NCI-H1105 (cell line): ENCODE measurements at regions not wholly inside any gene's neighbourhood (a gene's known extent, or its start where the extent isn't known, plus 50 kb on each side); places are given as distances from the start of the nearest gene placed in this dataset.
"Not testable (repeated sequence)": the region's sequence is repeated elsewhere in the genome, so short reads cannot be mapped to it uniquely, and the experiment has no call there.

ENCODE experiments used
- DNase-seq: peaks from one replicate; lab custom pipeline; 2025; lab: John Stamatoyannopoulos, UW

DNA sequence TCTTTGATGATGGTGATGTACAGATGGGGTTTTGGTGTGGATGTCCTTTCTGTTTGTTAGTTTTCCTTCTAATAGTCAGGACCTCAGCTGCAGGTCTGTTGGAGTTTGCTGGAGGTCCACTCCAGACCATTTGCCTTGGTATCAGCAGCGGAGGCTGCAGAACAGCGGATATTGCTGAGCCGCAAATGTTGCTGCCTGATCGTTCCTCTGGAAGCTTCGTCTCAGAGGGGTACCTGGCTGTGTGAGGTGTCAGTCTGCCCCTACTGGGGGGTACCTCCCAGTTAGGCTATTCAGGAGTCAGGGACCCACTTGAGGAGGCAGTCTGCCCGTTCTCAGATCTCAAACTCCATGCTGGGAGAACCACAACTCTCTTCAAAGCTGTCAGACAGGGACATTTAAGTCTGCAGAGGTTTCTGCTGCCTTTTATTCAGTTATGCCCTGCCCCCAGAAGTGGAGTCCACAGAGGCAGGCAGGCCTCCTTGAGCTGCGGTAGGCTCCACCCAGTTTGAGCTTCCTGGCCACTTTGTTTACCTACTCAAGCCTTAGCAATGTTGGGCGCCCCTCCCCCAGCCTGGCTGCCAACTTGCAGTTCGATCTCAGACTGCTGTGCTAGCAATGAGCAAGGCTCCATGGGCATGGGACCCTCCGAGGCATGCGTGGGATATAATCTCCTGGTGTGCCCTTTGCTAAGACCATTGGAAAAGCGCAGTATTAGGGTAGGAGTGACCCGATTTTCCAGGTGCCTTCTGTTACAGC lies 264.5 kb downstream of the MATN1 start:
- DNase-seq = not testable (repeated sequence)

GRCh38 chr1:30452925-30453324 lies 270.5 kb downstream of the MATN1 start:
- no peak for DNase-seq

- no peak for DNase-seq
Measured at GRCh38 chr1:30452170-30452569, 271.2 kb downstream of the MATN1 start.

DNA sequence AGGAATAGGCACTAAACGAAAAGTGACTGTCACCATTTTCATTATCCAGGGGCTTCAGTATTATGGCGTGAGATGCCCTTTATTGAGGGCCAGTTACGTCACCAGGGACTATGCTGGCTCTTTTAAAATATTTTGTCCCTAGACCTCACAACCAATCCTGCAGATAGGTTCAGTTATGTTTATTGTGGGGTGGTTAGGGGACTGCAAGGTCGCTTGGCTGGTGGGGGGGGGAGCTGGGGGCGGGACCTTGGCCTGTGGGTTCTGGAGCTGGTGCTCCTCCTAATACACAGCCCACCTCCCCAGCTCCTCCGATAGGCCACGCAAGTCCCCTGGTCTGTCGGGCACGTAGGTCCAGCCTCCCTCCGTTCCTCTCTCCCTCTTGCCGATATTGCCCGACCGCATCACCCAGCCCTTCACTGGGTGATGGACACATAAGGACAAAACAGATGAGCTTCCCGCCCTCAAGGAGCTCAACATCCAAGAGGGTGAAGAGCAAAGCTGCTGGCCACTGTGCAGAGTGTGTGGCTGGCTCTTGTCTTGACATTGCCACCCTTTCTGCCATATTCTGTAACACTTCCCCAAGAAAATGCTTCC lies 271.8 kb downstream of the MATN1 start:
- DNase-seq = no peak

DNA sequence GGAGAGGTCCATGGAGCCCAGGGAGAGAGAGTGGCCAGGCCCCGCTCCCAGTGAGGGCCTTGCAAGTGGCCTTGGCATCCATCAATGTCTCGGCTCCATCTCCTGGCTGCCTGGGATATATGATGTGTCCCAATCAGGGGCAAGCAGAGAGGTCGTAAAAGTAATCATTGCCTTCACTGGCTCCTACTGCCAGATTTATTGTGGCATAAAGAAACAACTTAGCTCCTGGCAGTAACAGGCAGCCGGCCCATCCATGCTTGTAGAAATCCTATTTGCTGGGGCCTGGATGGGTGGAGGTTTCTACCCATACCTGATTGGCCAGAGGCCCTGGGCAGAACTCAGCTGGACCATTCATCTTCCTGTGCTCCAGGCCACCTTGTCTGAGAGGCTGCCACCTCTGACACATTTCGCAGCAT lies 272.6 kb downstream of the MATN1 start:
- no peak for DNase-seq

DNA sequence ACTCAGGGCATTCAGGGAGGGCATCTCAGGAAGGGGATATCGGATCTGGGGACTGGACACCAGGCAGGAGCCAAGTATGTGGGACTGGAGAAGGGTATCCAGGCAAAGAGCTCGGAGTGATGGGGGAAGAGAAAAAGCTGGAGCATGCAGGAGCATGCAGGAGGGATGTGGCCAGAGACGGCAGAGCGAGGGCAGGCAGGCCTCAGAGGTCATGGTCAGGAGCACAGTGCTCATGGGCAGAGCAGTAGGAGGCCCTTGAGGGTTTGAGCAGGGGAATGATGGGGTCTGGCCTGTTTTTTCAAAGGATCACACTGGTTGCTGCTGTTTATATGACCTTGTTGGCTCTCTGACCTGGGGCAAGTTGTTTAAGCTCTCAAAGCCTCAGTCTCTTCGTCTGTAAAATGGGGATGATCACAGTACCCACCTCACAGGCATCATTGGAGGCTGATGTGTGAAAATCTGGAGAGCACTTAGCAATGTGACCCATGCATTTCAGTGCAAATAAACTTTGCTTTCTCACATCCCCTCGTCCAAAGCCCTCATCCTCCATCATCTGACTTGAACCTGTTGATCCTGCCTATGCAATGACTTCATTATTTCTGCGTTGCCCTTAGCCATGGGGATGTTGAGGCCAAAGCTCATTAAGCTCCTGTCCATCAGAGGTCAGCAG lies 273.1 kb downstream of the MATN1 start:
- DNase-seq = no peak

GRCh38 chr1:30449428-30450147 lies 273.8 kb downstream of the MATN1 start:
- DNase-seq = no peak

DNA sequence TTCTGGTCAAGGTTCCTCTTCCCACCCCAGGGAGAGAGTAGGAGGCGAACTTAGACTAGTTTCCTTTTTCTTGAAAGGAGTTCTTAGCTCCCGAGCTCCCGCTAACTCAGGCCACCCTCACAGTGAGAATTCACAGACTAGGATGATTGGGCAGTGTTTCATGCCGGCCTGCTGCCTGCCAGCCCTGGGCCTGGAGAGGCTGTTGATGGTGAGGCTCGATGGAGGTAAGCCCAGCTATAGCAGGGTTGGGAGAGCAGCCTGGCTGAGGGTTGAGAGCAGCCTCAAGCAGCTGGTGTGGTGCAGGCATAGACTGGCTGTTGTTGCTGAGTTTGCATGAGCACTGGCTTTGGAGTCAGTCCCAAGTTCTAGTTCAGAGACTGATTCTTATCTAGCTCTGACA lies 274.4 kb downstream of the MATN1 start:
- no peak for DNase-seq

GRCh38 chr1:30447701-30448100 lies 275.7 kb downstream of the MATN1 start:
- no peak for DNase-seq

- no peak for DNase-seq
Measured at GRCh38 chr1:30447080-30447479, 276.3 kb downstream of the MATN1 start.

DNA sequence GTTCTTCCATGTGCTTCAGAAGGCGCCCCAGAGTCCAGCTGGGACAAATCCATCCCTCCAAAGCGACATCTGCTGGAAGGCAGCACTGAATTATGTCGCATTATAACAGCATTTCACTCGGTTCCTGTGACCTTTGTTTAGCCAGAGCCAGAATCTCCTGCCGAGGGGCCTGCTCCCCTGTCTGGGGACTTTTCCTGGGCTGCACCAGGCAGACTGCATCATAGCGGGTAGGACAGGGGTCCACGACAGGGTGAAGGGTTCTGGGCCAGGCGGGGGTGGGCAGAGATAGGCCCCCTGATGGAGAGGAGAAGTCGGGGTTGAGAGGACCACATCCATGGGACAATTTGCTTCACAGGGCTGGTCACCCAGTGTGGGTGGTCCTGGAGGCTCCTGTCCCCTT lies 276.9 kb downstream of the MATN1 start:
- no peak for DNase-seq

DNA sequence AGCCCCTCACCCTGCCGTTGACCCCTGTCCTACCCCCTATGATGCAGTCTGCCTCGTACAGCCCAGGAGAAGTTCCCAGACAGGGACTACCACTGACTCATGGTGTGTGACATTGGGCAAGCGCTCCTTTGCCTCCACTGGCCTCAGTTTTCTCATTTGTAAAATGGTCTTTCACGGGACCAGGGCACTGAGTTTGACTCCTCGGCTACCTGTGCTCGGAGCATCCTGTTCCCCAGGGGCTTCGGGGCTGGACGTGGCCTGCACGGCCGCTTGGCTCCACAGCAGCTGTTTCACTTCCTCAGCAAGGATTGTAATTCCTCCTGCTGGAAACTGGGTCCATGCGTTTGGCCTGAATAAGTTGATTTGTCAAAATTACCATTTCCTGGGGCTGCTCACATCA lies 277.3 kb downstream of the MATN1 start:
- no peak for DNase-seq

GRCh38 chr1:30445449-30445848 lies 277.9 kb downstream of the MATN1 start:
- no peak for DNase-seq

- no peak for DNase-seq
Measured at GRCh38 chr1:30444850-30445249, 278.5 kb downstream of the MATN1 start.

DNA sequence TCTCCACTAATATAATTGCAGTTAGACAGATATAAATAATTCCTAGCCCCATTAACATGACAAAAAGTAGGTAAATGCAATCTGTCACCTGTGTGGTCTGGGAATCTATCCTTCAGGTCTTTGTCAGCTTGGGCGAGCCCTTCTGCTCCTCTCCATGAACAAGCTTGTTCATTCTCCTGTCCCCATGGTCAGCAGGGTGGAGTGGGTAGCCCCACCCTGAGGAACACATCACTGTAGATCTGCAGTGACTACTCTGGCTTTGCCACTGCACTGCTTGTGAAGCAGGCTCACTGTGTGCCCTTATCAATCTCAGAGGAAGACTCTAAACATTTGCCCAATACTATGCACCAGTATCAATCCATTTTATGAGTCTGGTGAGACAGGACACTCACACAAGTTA lies 279.0 kb downstream of the MATN1 start:
- no peak for DNase-seq

- DNase-seq = not testable (repeated sequence)
Measured at GRCh38 chr1:30438274-30438673, 285.1 kb downstream of the MATN1 start.

DNA sequence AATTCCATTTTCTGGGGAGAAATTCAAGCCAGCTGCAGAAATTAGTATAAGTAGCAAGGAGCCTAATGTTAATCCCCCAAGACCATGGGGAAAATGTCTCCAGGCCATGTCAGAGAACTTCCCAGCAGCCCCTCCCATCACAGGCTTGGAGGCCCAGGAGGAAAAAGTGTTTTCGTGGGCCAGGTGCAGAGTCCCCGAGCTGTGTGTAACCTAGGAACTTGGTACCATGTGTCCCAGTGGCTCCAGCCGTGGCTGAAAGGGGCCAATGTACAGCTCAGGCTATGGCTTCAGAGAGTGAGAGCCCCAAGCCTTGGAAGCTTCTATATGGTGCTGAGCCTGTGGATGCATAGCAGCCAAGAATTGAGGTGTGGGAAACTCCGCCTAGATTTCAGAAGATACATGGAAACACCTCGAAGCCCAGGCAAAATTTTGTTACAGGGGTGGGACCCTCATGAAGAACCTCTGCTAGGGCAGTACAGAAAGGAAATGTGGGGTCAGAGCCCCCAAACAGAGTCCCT lies 286.3 kb downstream of the MATN1 start:
- DNase-seq = no peak

GRCh38 chr1:30427545-30427944 lies 295.8 kb downstream of the MATN1 start:
- no peak for DNase-seq

GRCh38 chr1:30425046-30425445 lies 298.3 kb downstream of the MATN1 start:
- no peak for DNase-seq

DNA sequence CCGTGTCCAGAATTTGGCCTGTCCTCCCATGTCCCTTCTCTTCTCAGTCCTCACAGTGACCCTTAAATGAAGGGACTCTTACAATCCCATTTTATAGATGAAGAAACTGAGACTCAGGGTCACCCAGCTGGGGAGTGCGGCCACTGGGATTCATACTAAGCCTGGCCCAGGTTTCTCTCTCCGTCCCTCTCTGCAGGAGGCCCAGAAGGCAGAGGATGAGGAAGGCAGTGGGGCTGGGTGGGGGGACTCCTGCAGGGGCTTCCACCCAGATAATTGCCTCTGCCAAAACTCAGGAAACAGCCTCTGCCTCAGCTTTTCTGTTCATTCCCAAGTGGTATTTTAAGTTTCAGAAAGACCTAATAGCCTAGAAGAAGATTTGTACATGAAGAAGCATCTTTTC lies 299.8 kb downstream of the MATN1 start:
- no peak for DNase-seq

GRCh38 chr1:30422251-30422650 lies 301.1 kb downstream of the MATN1 start:
- DNase-seq = no peak

- no peak for DNase-seq
Measured at GRCh38 chr1:30420519-30421050, 302.8 kb downstream of the MATN1 start.
